ENCODE measurements at regions not wholly inside any gene's neighbourhood (a gene's known extent, or its start where the extent isn't known, plus 50 kb on each side); places are given as distances from the start of the nearest gene placed in this dataset.

DNA sequence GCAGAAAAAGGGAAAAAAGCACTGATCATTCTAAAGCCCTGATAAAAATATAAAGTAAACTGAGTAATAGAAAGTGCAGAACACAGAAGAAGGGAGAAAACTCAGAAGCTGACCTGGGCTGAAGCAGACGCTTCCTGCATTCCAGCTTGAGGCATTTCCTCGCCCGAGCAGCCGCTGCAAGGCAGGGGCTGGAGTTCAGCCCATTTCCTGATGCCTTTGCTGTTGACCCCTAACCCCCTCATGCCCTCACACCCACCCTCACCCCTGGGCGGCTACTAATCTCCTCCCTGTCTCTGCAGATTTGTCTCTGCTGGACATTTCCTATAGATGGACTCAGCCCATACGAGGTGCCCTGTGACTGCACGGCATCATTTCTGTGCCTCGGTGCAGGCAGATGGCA lies 227.8 kb downstream of the NPHP4 start:
- Histone ChIP-seq H3K9me2 (replicated peaks; ENCODE audit: low read length) (no peaks in the 10 kb centered on the region), H3K27ac (ENCODE audit: low read length) (no peak overlapping the region), H4K20me1 (ENCODE audit: low read length) (no peaks in the 10 kb centered on the region), H2AFZ (ENCODE audit: low read length) (no peak overlapping the region), H3K4me1 (ENCODE audit: insufficient read depth, low read length) (no peaks in the 10 kb centered on the region), H3K36me3 (ENCODE audit: low read depth, low read length) (no peaks in the 10 kb centered on the region), H3K9ac (ENCODE audit: low read length) (no peak overlapping the region), H3K27me3 (ENCODE audit: low read length) (peaks cover 97% of the 10 kb centered on the region), H3F3A (ENCODE audit: low read length, unreplicated experiment) (no peaks in the 10 kb centered on the region), H3K4me3 (ENCODE audit: low read length) (no peak overlapping the region), H3K4me2 (ENCODE audit: low read length) (no peak overlapping the region), H3K9me3 (ENCODE audit: low read length) (peaks cover 10% of the 10 kb centered on the region; the same call in 1 of the 2 replicates), H3K79me2 (ENCODE audit: low read length) (no peaks in the 10 kb centered on the region)
- no TSS peak for BruUV-seq (replicated peaks)
- intact Hi-C loops (cut with micrococcal nuclease), result no loop called here
- ChIA-PET CTCF (no interaction called here), POLR2A (ENCODE audit: unreplicated experiment) (no interaction called here)
- DNase-seq (no peak), ATAC-seq (no peak)
- TF ChIP-seq EZH2 (IDR thresholded peaks at IDR 0.05; ENCODE audit: low read length, unreplicated experiment), result no peak

- Histone ChIP-seq H2AFZ (ENCODE audit: low read length) (no peak overlapping the region), H3K79me2 (ENCODE audit: low read length) (no peaks in the 10 kb centered on the region), H3K27me3 (ENCODE audit: low read length) (peaks cover 97% of the 10 kb centered on the region), H3F3A (ENCODE audit: low read length, unreplicated experiment) (no peaks in the 10 kb centered on the region), H3K4me2 (ENCODE audit: low read length) (no peak overlapping the region), H3K9ac (ENCODE audit: low read length) (no peak overlapping the region), H3K4me1 (ENCODE audit: insufficient read depth, low read length) (no peaks in the 10 kb centered on the region), H3K9me3 (ENCODE audit: low read length) (peaks cover 10% of the 10 kb centered on the region; the same call in 1 of the 2 replicates), H3K9me2 (replicated peaks; ENCODE audit: low read length) (no peaks in the 10 kb centered on the region), H3K36me3 (ENCODE audit: low read depth, low read length) (no peaks in the 10 kb centered on the region), H3K4me3 (ENCODE audit: low read length) (no peak overlapping the region), H4K20me1 (ENCODE audit: low read length) (no peaks in the 10 kb centered on the region), H3K27ac (ENCODE audit: low read length) (no peak overlapping the region)
- no peak for DNase-seq
- no peak for ATAC-seq
- BruUV-seq (replicated peaks), result no TSS peak
- intact Hi-C loops (cut with micrococcal nuclease), result no loop called here
- TF ChIP-seq EZH2phosphoT487 (IDR thresholded peaks at IDR 0.05; ENCODE audit: borderline replicate concordance, low read length) (no peak), CTCF (conservative IDR thresholded peaks at IDR 0.05; ENCODE audit: low read depth, low read length) (no peak), EZH2 (IDR thresholded peaks at IDR 0.05; ENCODE audit: low read length, unreplicated experiment) (no peak)
- POLR2A ChIA-PET (ENCODE audit: unreplicated experiment), result no interaction called here
- CTCF ChIA-PET, result no interaction called here
These were observed 228.4 kb downstream of the NPHP4 start for GRCh38 chr1:5763696-5764370.

GRCh38 chr1:5758859-5759578 lies 233.2 kb downstream of the NPHP4 start:
- H3K27me3 ChIP-seq (ENCODE audit: low read length), result peaks cover 96% of the 10 kb centered on the region
- H4K20me1 ChIP-seq (ENCODE audit: low read length), result no peaks in the 10 kb centered on the region
- no peak overlapping the region for H3K4me3 ChIP-seq (ENCODE audit: low read length)
- TF ChIP-seq EZH2phosphoT487 (IDR thresholded peaks at IDR 0.05; ENCODE audit: borderline replicate concordance, low read length) (no peak), EZH2 (IDR thresholded peaks at IDR 0.05; ENCODE audit: low read length, unreplicated experiment) (no peak), CTCF (conservative IDR thresholded peaks at IDR 0.05; ENCODE audit: low read depth, low read length) (no peak)
- H3K27ac ChIP-seq (ENCODE audit: low read length), result no peak overlapping the region
- BruUV-seq (replicated peaks), result no TSS peak
- no peak for ATAC-seq
- intact Hi-C loops (cut with micrococcal nuclease), result no loop called here
- no peaks in the 10 kb centered on the region for H3F3A ChIP-seq (ENCODE audit: low read length, unreplicated experiment)
- CTCF ChIA-PET, result no interaction called here
- no peak overlapping the region for H3K9ac ChIP-seq (ENCODE audit: low read length)
- H3K4me2 ChIP-seq (ENCODE audit: low read length), result no peak overlapping the region
- no peaks in the 10 kb centered on the region for H3K36me3 ChIP-seq (ENCODE audit: low read depth, low read length)
- no peaks in the 10 kb centered on the region for H3K9me2 ChIP-seq (replicated peaks; ENCODE audit: low read length)
- H2AFZ ChIP-seq (ENCODE audit: low read length), result no peak overlapping the region
- no peaks in the 10 kb centered on the region for H3K79me2 ChIP-seq (ENCODE audit: low read length)
- H3K9me3 ChIP-seq (ENCODE audit: low read length), result peaks cover 10% of the 10 kb centered on the region; the same call in 1 of the 2 replicates
- H3K4me1 ChIP-seq (ENCODE audit: insufficient read depth, low read length), result no peaks in the 10 kb centered on the region
- POLR2A ChIA-PET (ENCODE audit: unreplicated experiment), result no interaction called here
- no peak for DNase-seq
